A673 (cell line): ENCODE measurements at regions not wholly inside any gene's neighbourhood (a gene's known extent, or its start where the extent isn't known, plus 50 kb on each side); places are given as distances from the start of the nearest gene placed in this dataset.

ENCODE experiments used
- CTCF ChIP-seq: fragments of 300-800, 200-600 bp; sonication (generic); conservative IDR thresholded peaks from 2 replicates; pipeline ENCODE4 v1.5.1; 2017; ENCODE audit warnings: low read depth, mild to moderate bottlenecking, antibody characterized with exemption, low read length, moderate library complexity, mixed read lengths
- EZH2 ChIP-seq: fragments of 200-600 bp; sonication (generic); IDR thresholded peaks from 2 replicates; pipeline ENCODE4 v1.6.1; 2017; ENCODE audit warnings: borderline replicate concordance, low read depth, mild to moderate bottlenecking, mixed read lengths, antibody characterized with exemption, low read length; ENCODE audit not compliant: poor library complexity, severe bottlenecking

DNA sequence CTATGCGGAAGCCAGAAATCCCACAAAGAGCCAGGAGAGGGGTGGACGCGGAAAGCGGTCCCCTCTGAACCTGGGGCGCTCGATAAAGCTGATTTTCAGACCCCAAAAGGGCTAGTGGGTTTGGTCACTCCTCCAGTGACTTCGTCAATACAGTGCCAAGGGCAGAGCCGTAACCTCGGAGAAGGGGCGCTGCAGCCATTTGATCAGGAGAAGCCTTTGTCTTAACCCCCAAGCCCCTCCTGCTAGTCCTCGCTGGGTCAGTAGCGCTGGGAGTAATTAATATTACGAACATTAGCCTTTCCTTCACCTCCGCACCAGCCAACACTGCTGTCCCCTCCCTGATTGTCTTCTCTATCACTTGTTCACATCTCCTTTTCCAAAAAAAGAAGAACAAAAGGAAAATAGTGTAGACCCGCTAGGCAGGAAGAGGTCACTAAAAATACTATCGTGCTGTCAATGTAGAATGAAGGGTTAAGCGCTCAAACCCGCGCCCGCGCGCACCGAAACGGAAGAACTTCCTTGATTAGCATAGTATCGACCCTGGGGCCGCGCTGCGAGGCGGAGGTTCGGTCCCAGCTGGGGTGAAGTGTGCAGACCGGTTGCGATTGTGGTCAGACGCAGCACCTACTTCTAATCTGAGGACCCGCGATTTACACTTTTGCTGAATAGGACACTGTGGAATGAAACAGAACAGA is 63.2 kb upstream of the MAPRE2 start:
- no peak for TF ChIP-seq CTCF
- TF ChIP-seq EZH2, result no peak
